Stimulated activated CD8-positive, alpha-beta memory T cell treated with anti-CD3 and anti-CD28 coated beads, Interleukin-7, amount 100 ng/mL, for 4 hours (primary cell): ENCODE measurements at regions not wholly inside any gene's neighbourhood (a gene's known extent, or its start where the extent isn't known, plus 50 kb on each side); places are given as distances from the start of the nearest gene placed in this dataset.

Experiments
- DNase-seq, 2 donors: peaks; one replicate each; pipeline ENCODE4 v3.0.0-alpha.2; 2020; ENCODE audit warnings: low read depth in 2 of 2

GRCh38 chr13:85303630-85304029, 495.6 kb downstream of the SLITRK6 start:
- no peak for DNase-seq

- no peak for DNase-seq
Observed at GRCh38 chr13:85298387-85298924, 500.8 kb downstream of the SLITRK6 start.

GRCh38 chr13:85288698-85289097, 510.5 kb downstream of the SLITRK6 start:
- DNase-seq: no peak

- no peak for DNase-seq
Observed at GRCh38 chr13:85287528-85287927, 511.7 kb downstream of the SLITRK6 start.

- no peak for DNase-seq
Observed at GRCh38 chr13:85286081-85286480, 513.1 kb downstream of the SLITRK6 start.

GRCh38 chr13:85284349-85284748, 514.9 kb downstream of the SLITRK6 start:
- DNase-seq: no peak

GRCh38 chr13:85283408-85283807, 515.8 kb downstream of the SLITRK6 start:
- DNase-seq: no peak

- no peak for DNase-seq
Observed at GRCh38 chr13:85282876-85283275, 516.3 kb downstream of the SLITRK6 start.

GRCh38 chr13:85278851-85279250, 520.4 kb downstream of the SLITRK6 start:
- DNase-seq: no peak

- no peak for DNase-seq
Observed at GRCh38 chr13:85277748-85278147, 521.5 kb downstream of the SLITRK6 start.

GRCh38 chr13:85266771-85267170, 532.4 kb downstream of the SLITRK6 start:
- no peak for DNase-seq

GRCh38 chr13:85266331-85266730, 532.9 kb downstream of the SLITRK6 start:
- no peak for DNase-seq

- DNase-seq: no peak
Observed at GRCh38 chr13:85265296-85265695, 533.9 kb downstream of the SLITRK6 start.

- no peak for DNase-seq
Observed at GRCh38 chr13:85262499-85262898, 536.7 kb downstream of the SLITRK6 start.

GRCh38 chr13:85261757-85262346, 537.4 kb downstream of the SLITRK6 start:
- no peak for DNase-seq

- no peak for DNase-seq
Observed at GRCh38 chr13:85260896-85261295, 538.3 kb downstream of the SLITRK6 start.

- no peak for DNase-seq
Observed at GRCh38 chr13:85255978-85256377, 543.2 kb downstream of the SLITRK6 start.

- DNase-seq: no peak
Observed at GRCh38 chr13:85254641-85255040, 544.6 kb downstream of the SLITRK6 start.

GRCh38 chr13:85249151-85249550, 550.1 kb downstream of the SLITRK6 start:
- no peak for DNase-seq

GRCh38 chr13:85247780-85248179, 551.4 kb downstream of the SLITRK6 start:
- DNase-seq: no peak

GRCh38 chr13:85243831-85244230, 555.4 kb downstream of the SLITRK6 start:
- DNase-seq: no peak

- DNase-seq: no peak
Observed at GRCh38 chr13:85241060-85241459, 558.2 kb downstream of the SLITRK6 start.

- no peak for DNase-seq
Observed at GRCh38 chr13:85236413-85236812, 562.8 kb downstream of the SLITRK6 start.

- no peak for DNase-seq
Observed at GRCh38 chr13:85230691-85231093, 568.5 kb downstream of the SLITRK6 start.
